HG03097 (cell line): ENCODE measurements at regions not wholly inside any gene's neighbourhood (a gene's known extent, or its start where the extent isn't known, plus 50 kb on each side); places are given as distances from the start of the nearest gene placed in this dataset.

ENCODE experiments used
- ATAC-seq: cut with Tn5 transposase; IDR thresholded peaks from one replicate; pipeline ENCODE4 v1.9.1; 2021; ENCODE audit not compliant: unreplicated experiment, low FRiP score

- no peak for ATAC-seq
Measured at GRCh38 chr10:110430340-110431273, 67.1 kb upstream of the DUSP5 start.

GRCh38 chr10:110431659-110432058 is 66.0 kb upstream of the DUSP5 start:
- ATAC-seq, result no peak

- no peak for ATAC-seq
Measured at GRCh38 chr10:110432084-110432483, 65.6 kb upstream of the DUSP5 start.

GRCh38 chr10:110432814-110433565 is 64.7 kb upstream of the DUSP5 start:
- no peak for ATAC-seq

GRCh38 chr10:110433740-110434139 is 64.0 kb upstream of the DUSP5 start:
- ATAC-seq, result no peak

GRCh38 chr10:110434489-110435096 is 63.1 kb upstream of the DUSP5 start:
- ATAC-seq, result no peak

- ATAC-seq, result no peak
Measured at GRCh38 chr10:110436554-110437350, 61.0 kb upstream of the DUSP5 start.

GRCh38 chr10:110437351-110437605 is 60.4 kb upstream of the DUSP5 start:
- ATAC-seq, result no peak

GRCh38 chr10:110437761-110438341 is 59.9 kb upstream of the DUSP5 start:
- ATAC-seq, result no peak

- ATAC-seq, result no peak
Measured at GRCh38 chr10:110442746-110443145, 55.0 kb upstream of the DUSP5 start.

- ATAC-seq, result no peak
Measured at GRCh38 chr10:110443239-110444003, 54.3 kb upstream of the DUSP5 start.

- no peak for ATAC-seq
Measured at GRCh38 chr10:110444004-110444337, 53.7 kb upstream of the DUSP5 start.

GRCh38 chr10:110445871-110446270 is 51.8 kb upstream of the DUSP5 start:
- ATAC-seq, result no peak

- no peak for ATAC-seq
Measured at GRCh38 chr10:110446277-110446676, 51.4 kb upstream of the DUSP5 start.

- no peak for ATAC-seq
Measured at GRCh38 chr10:110446954-110447608, 50.6 kb upstream of the DUSP5 start.

- no peak for ATAC-seq
Measured at GRCh38 chr10:110447886-110448285, 49.8 kb upstream of the DUSP5 start.
